ENCODE measurements at regions not wholly inside any gene's neighbourhood (a gene's known extent, or its start where the extent isn't known, plus 50 kb on each side); places are given as distances from the start of the nearest gene placed in this dataset.

DNA sequence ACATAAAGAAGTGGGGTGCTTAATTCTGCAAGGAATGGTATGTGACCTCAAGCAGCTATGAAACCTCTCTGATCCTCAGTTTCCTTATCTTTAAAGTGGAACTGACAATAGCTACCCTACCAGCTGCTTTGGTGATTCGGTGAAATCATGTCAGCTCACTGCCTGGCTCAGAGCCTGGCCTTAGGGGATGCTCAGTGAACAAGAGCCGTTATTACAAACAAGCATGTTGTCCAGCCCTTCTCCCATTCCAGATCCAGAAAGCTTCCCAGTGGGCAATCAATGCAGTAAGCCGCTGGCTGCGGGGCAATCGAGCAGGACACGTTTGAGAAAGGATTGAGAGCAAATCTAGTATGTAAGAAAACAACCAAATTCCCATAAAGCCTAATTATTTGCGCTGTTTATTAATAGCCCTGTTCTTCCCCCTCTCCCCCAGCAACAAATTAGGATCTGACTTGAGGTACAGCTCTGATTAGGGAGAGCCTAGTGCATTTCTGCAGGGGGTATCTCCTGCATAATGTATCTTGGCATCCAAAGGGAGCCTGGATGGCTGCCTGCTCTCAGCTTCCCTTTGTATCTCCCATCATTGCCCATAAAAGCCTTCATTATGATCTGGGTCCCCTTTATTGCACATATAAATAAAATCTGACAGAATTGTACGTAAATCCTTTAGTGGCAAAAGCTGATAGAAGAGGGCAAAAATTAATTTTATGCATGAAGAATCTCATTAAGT, 371.4 kb downstream of the TMEM232 start:
- DNase-seq (ENCODE audit: low read depth in 2 of 2): no peak

DNA sequence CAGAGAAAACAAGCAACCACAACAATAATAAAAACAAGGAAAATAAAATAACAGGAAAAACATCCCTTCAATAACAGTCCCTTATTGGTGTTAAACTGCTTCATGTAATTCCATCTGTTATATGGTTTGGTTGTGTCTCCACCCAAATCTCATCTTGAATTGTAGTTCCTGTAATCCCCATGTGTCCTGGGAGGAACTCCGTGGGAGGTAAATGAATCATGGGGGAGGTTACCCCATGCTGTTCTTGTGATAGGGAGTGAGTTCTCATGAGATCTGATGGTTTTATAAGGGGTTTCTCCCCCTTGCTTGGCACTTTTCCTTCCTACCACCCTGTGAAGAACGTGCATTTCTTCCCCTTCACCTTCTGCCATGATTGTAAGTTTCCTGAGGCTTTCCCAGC, 369.8 kb downstream of the TMEM232 start:
- DNase-seq (ENCODE audit: low read depth in 2 of 2): no peak

DNA sequence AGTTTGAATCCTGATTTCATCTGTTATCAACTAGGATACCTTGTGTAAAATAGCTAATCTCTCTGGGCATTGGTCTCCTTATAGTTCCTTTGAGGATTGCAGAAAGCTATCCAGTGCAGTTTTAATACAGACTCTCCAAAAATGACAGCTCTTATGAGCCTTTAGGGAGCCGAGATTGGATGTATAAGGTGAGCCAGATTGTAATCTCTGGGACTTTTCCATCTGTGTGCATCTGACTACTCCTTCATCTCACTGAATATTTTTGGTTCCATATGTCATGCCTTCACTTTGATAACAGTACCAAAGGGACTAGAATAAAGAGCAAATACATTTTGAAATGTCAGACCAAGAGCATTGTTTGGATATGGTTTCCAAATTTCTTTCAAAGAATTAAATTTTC, 367.2 kb downstream of the TMEM232 start:
- DNase-seq (ENCODE audit: low read depth in 2 of 2): no peak

DNA sequence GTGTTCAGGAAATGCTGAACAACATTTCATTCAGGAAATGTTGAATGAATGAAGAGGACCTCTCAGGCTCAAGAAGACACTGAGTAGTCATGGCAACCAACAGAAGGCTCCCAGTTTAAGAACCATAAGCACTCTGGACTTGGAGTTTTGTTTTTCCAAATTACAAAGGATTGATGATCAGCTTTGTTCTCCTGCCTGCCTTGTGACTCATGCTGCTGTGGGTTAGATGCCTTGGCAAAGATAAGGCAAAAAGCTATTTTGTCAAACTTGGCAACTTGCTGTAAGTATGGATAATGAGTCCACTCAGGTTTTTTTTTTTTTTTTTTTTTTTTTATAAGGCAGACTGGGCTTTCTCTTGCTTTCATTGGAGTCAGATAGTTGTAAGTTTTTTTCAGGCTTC, 365.0 kb downstream of the TMEM232 start:
- DNase-seq (ENCODE audit: low read depth in 2 of 2): no peak

DNA sequence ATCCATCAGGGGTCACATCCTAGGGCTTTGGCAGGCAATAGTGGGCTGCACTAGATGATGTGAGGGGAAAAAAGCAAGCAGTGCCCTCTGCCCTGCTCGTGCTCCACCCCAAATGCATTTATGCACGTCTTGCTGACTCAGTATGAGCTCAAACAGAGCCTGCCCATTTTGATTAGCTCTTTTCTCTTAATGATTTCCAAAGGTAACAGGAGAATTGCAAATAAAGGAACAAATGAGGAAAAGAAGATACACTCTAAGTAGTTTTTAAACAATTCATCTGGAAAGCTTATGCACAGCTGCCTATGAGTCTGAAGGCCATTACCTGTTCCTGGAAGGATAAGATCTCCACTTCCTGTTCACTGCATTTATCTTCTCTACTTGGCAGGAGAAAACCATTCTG, 364.2 kb downstream of the TMEM232 start:
- DNase-seq (ENCODE audit: low read depth in 2 of 2): no peak

DNA sequence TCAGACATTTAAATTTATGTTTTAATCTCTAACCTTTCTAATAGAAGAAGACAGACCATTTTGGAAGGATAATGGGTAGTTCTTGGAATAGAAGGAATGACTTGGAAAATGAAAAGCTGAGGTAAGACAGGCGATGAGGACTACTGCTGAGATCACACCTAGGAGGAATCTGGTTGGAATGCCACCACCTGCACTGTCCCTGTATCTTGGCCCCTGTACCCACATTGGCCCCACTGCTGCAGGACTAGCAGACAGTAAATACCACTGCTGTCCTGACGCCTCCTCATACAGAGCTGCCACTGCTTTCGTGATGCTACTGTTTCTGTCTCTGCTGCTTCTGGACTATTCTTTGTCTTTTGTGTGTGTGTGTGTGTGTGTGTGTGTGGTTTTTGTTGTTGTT, 359.8 kb downstream of the TMEM232 start:
- no peak for DNase-seq (ENCODE audit: low read depth in 2 of 2)

All from stimulated activated CD4-positive, alpha-beta T cell treated with anti-CD3 and anti-CD28 coated beads, Interleukin-1b, Interleukin-23, amount 100 ng/mL, for 1 hour (primary cell).